ENCODE measurements at regions not wholly inside any gene's neighbourhood (a gene's known extent, or its start where the extent isn't known, plus 50 kb on each side); places are given as distances from the start of the nearest gene placed in this dataset.
"Not testable (repeated sequence)": the region's sequence is repeated elsewhere in the genome, so short reads cannot be mapped to it uniquely, and the experiment has no call there.

GRCh38 chr12:46945591-46945990 lies 119.8 kb upstream of the SLC38A4 start:
- DNase-seq (ENCODE audit: low read depth): no peak

- no peak for DNase-seq (ENCODE audit: low read depth)
Measured at GRCh38 chr12:46946137-46946536, 120.3 kb upstream of the SLC38A4 start.

GRCh38 chr12:46948936-46949545 lies 123.2 kb upstream of the SLC38A4 start:
- no peak for DNase-seq (ENCODE audit: low read depth)

GRCh38 chr12:46950094-46950493 lies 124.3 kb upstream of the SLC38A4 start:
- DNase-seq (ENCODE audit: low read depth): no peak

- no peak for DNase-seq (ENCODE audit: low read depth)
Measured at GRCh38 chr12:46952880-46953483, 126.4 kb upstream of the PCED1B start.

- DNase-seq (ENCODE audit: low read depth): no peak
Measured at GRCh38 chr12:46956451-46957035, 122.9 kb upstream of the PCED1B start.

GRCh38 chr12:46958053-46958452 lies 121.4 kb upstream of the PCED1B start:
- no peak for DNase-seq (ENCODE audit: low read depth)

GRCh38 chr12:46958599-46959290 lies 120.7 kb upstream of the PCED1B start:
- no peak for DNase-seq (ENCODE audit: low read depth)

- no peak for DNase-seq (ENCODE audit: low read depth)
Measured at GRCh38 chr12:46959502-46959901, 119.9 kb upstream of the PCED1B start.

GRCh38 chr12:46960681-46961080 lies 118.7 kb upstream of the PCED1B start:
- no peak for DNase-seq (ENCODE audit: low read depth)

- DNase-seq (ENCODE audit: low read depth): no peak
Measured at GRCh38 chr12:46963191-46963590, 116.2 kb upstream of the PCED1B start.

GRCh38 chr12:46963977-46964971 lies 115.1 kb upstream of the PCED1B start:
- no peak for DNase-seq (ENCODE audit: low read depth)

GRCh38 chr12:46965137-46965536 lies 114.3 kb upstream of the PCED1B start:
- no peak for DNase-seq (ENCODE audit: low read depth)

GRCh38 chr12:46965880-46966279 lies 113.5 kb upstream of the PCED1B start:
- no peak for DNase-seq (ENCODE audit: low read depth)

- DNase-seq (ENCODE audit: low read depth): no peak
Measured at GRCh38 chr12:46970636-46971035, 108.8 kb upstream of the PCED1B start.

- DNase-seq (ENCODE audit: low read depth): not testable (repeated sequence)
Measured at GRCh38 chr12:46973937-46974336, 105.5 kb upstream of the PCED1B start.

GRCh38 chr12:46977871-46978375 lies 101.5 kb upstream of the PCED1B start:
- no peak for DNase-seq (ENCODE audit: low read depth)

- DNase-seq (ENCODE audit: low read depth): no peak
Measured at GRCh38 chr12:46981622-46982021, 97.8 kb upstream of the PCED1B start.

- DNase-seq (ENCODE audit: low read depth): no peak
Measured at GRCh38 chr12:46982629-46983392, 96.6 kb upstream of the PCED1B start.

- DNase-seq (ENCODE audit: low read depth): no peak
Measured at GRCh38 chr12:46983393-46983793, 96.0 kb upstream of the PCED1B start.
